ENCODE measurements at regions not wholly inside any gene's neighbourhood (a gene's known extent, or its start where the extent isn't known, plus 50 kb on each side); places are given as distances from the start of the nearest gene placed in this dataset.

GRCh38 chr4:110867251-110867960 is 244.5 kb upstream of the PITX2 start:
- TF ChIP-seq USF2 (IDR thresholded peaks at IDR 0.05; ENCODE audit: low read length) = no peak
- TF ChIP-seq CTCF (IDR thresholded peaks at IDR 0.05; ENCODE audit: control extremely low read depth in 1 of 3, insufficient read depth in 1 of 3, low read depth in 1 of 3, low read length in 3 of 3) = no peak
- TF ChIP-seq MAX (IDR thresholded peaks at IDR 0.05) = no peak
